Spleen (tissue), 11 donors: ENCODE measurements at regions not wholly inside any gene's neighbourhood (a gene's known extent, or its start where the extent isn't known, plus 50 kb on each side); places are given as distances from the start of the nearest gene placed in this dataset.

Source experiments
- DNase-seq: peaks from one replicate; pipeline ENCODE4 v3.0.0-alpha.2; 2020
- H3K27ac ChIP-seq, 8 donors: fragments of 200-600 bp; sonication (generic) in 7 of 8; 1 replicate in 4 of 8; 2 replicates in 4 of 8; pipeline versions ENCODE4 v1.5.0 to v1.8.0; 2016 to 2021; ENCODE audit warnings: inconsistent platforms in 4 of 8, mild to moderate bottlenecking in 4 of 8, moderate library complexity in 1 of 8
- H3K27me3 ChIP-seq, 7 donors: fragments of 200-600 bp; sonication (generic) in 6 of 7; replicated peaks in 1 of 7; 1 replicate in 4 of 7; 2 replicates in 3 of 7; pipeline versions ENCODE4 v1.5.0 to v1.8.0; 2016 to 2021; ENCODE audit warnings: inconsistent platforms in 3 of 7, mild to moderate bottlenecking in 1 of 7
- H3K36me3 ChIP-seq, 6 donors: fragments of 200-600 bp; sonication (generic) in 5 of 6; 1 replicate in 4 of 6; 2 replicates in 2 of 6; pipeline versions ENCODE4 v1.5.0 to v1.8.0; 2016 to 2021; ENCODE audit warnings: inconsistent platforms in 2 of 6
- H3K4me1 ChIP-seq, 6 donors: fragments of 200-600 bp; sonication (generic) in 5 of 6; 1 replicate in 3 of 6; 2 replicates in 3 of 6; pipeline versions ENCODE4 v1.5.0 to v1.8.0; 2016 to 2021; ENCODE audit warnings: inconsistent platforms in 3 of 6
- H3K4me3 ChIP-seq, 8 donors: fragments of 200-600 bp; sonication (generic) in 7 of 8; 1 replicate in 4 of 8; 2 replicates in 4 of 8; pipeline versions ENCODE4 v1.5.0 to v1.8.0; 2016 to 2021; ENCODE audit warnings: inconsistent platforms in 4 of 8, mild to moderate bottlenecking in 4 of 8, moderate library complexity in 2 of 8
- H3K9me3 ChIP-seq, 8 donors: fragments of 200-600 bp; sonication (generic) in 7 of 8; 1 replicate in 4 of 8; 2 replicates in 4 of 8; pipeline versions ENCODE4 v1.5.0 to v1.8.0; 2016 to 2021; ENCODE audit warnings: inconsistent platforms in 4 of 8
- POLR2A ChIP-seq, 3 donors: fragments of 450-650 bp; IDR thresholded peaks; one replicate each; pipeline ENCODE4 v1.5.1; 2017; ENCODE audit warnings: antibody characterized with exemption in 3 of 3, mild to moderate bottlenecking in 1 of 3
- POLR2AphosphoS5 ChIP-seq, 3 donors: sonication (generic); formaldehyde crosslinking; IDR thresholded peaks; one replicate each; pipeline ENCODE4 v1.5.1; 2017; ENCODE audit warnings: antibody characterized with exemption in 3 of 3
- WGBS, 5 donors: extraction: QIAGEN DNeasy Blood & Tissue Kit in 3 of 5; methylation state at CpG; one replicate each; pipeline versions ENCODE4 v1.1.5 to v1.1.7; 2013 to 2018; 5-methylcytosine and 5-hydroxymethylcytosine counted together
- intact Hi-C: fragments of 100-400 bp; cut with DNase I; formaldehyde crosslinking; loops from one replicate; pipeline ENCODE4 v1.15.0; 2023; ENCODE audit warnings: low total_unique reads
- TF ChIP-seq, protein P1 (sequence below), 11 experiments: fragments of 200-600 bp in 7 of 11; fragments of 450-650 bp in 4 of 11; sonication (generic) in 4 of 11; IDR thresholded peaks in 8 of 11; conservative IDR thresholded peaks in 3 of 11; 1 replicate in 7 of 11; 2 replicates in 4 of 11; pipeline versions ENCODE4 v1.4.0 to v1.8.0; 2016 to 2021; ENCODE audit warnings: antibody characterized with exemption in 11 of 11, inconsistent platforms in 4 of 11, mild to moderate bottlenecking in 1 of 11
- donor health status: healthy with polysubstance abuse.
- donor health status: DM: no; HTN: no; CAD: no; lungs with moderate emphysema.
- donor health status: DM: no; HTN: no; CAD: no.
- donor health status: Bipolar disorder and iron deficiency.
- donor health status: healthy.
- donor health status: DM: no; HTN: no; CAD: no.
- donor health status: DM: yes; HTN: yes; CAD: no.

DNA sequence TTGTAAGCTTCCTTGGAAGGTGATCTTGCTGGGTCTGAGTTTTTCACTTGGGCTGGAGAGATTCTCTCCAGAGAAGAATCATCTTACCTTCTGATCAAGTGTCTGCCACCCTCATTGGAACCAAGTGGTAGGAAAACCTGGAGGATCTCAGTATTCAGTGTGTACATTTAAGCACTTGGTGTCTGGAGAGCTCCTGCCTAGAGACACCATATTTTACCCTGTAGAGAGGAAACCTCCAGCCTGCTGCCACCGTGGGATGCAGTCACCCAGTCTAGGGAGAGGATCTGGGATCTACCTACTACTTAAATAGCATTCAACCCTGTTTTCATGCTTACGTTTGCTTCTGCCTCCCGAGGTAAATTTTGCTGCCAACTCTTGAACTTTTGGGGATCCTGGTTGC, 274.3 kb downstream of the SV2B start:
- 71 to 90% (median 86%) methylated on average over 3 of the region's 3 CpGs for WGBS, 5 donors
- peaks cover 0 to 11% (median 8%) of the 10 kb centered on the region in 6 donors for H3K4me1 ChIP-seq

DNA sequence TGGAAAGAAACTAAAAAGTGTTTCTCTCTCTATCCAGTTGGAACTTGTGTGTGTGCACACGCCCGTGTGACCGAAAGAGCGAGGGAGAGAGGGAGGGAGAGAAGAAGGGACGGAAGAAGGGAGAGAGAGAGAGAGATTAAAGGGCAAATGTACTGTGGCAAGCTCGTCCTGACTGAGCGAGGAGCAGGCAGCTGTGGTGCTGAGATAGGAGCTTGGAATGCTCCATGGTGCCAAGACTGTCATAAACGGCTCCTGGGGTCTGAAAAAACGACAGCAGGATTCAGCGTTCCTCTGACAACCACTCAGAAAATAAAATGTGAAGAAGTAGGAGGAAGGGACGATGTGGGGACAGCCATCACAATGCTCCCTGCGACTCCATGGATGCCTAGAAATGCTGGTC, 276.0 kb downstream of the SV2B start:
- Histone ChIP-seq H3K4me1 (no peaks in the 10 kb centered on the region), H3K27ac (no peak overlapping the region), H3K9me3 (peaks cover 0 to 26% (median 7%) of the 10 kb centered on the region in 8 donors), H3K36me3 (no peaks in the 10 kb centered on the region), H3K27me3 (peaks cover 0 to 12% (median 0%) of the 10 kb centered on the region in 7 donors), H3K4me3 (no peak overlapping the region)
- TF ChIP-seq POLR2A (IDR thresholded peaks at IDR 0.05): no peak
- no peak for TF ChIP-seq POLR2AphosphoS5 (IDR thresholded peaks at IDR 0.05)
- TF ChIP-seq, protein P1, sequence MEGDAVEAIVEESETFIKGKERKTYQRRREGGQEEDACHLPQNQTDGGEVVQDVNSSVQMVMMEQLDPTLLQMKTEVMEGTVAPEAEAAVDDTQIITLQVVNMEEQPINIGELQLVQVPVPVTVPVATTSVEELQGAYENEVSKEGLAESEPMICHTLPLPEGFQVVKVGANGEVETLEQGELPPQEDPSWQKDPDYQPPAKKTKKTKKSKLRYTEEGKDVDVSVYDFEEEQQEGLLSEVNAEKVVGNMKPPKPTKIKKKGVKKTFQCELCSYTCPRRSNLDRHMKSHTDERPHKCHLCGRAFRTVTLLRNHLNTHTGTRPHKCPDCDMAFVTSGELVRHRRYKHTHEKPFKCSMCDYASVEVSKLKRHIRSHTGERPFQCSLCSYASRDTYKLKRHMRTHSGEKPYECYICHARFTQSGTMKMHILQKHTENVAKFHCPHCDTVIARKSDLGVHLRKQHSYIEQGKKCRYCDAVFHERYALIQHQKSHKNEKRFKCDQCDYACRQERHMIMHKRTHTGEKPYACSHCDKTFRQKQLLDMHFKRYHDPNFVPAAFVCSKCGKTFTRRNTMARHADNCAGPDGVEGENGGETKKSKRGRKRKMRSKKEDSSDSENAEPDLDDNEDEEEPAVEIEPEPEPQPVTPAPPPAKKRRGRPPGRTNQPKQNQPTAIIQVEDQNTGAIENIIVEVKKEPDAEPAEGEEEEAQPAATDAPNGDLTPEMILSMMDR (IDR thresholded peaks at IDR 0.05 in 8 of 11, conservative IDR thresholded peaks at IDR 0.05 in 3 of 11): no peak
- WGBS, 5 donors: 77 to 92% (median 87%) methylated on average over 12 of the region's 12 CpGs
- no peak for DNase-seq
- intact Hi-C loops: no loop called here

More for the DNA sequence above, 274.3 kb downstream of the SV2B start:
- H3K36me3 ChIP-seq: no peaks in the 10 kb centered on the region
- no peak overlapping the region for H3K27ac ChIP-seq
- H3K27me3 ChIP-seq: peaks cover 0 to 12% (median 0%) of the 10 kb centered on the region in 7 donors
- TF ChIP-seq POLR2AphosphoS5 (IDR thresholded peaks at IDR 0.05): no peak
- TF ChIP-seq, protein P1 (IDR thresholded peaks at IDR 0.05 in 8 of 11, conservative IDR thresholded peaks at IDR 0.05 in 3 of 11): no peak
- TF ChIP-seq POLR2A (IDR thresholded peaks at IDR 0.05): no peak
- no peak for DNase-seq
- intact Hi-C loops: no loop called here
- peaks cover 0 to 14% (median 6%) of the 10 kb centered on the region in 8 donors for H3K9me3 ChIP-seq
- H3K4me3 ChIP-seq: no peak overlapping the region

DNA sequence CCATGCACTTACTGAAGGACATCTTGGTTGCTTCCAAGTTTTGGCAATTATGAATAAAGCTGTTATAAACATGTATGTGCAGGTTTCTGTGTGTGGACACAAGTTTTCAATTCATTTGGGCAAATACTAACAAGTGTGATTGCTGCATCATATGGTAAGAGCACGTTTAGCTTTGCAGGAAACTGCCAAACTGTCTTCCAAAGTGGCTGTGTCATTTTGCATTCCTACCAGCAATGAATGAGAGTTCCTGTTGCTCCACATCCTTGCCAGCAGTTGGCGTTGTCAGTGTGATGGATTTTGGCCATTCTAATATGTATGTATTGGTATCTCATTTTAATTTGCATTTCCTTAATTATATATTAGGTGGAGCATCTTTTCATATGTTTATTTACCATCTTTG, 280.1 kb downstream of the SV2B start:
- DNase-seq: no peak
- Histone ChIP-seq H3K27ac (no peak overlapping the region), H3K4me1 (peaks cover 0 to 6% (median 0%) of the 10 kb centered on the region in 6 donors), H3K27me3 (peaks cover 0 to 8% (median 0%) of the 10 kb centered on the region in 7 donors), H3K4me3 (no peak overlapping the region), H3K9me3 (peaks cover 0 to 12% (median 0%) of the 10 kb centered on the region in 8 donors), H3K36me3 (no peaks in the 10 kb centered on the region)
- 50 to 63% (median 58%) methylated on average over 2 of the region's 2 CpGs for WGBS, 5 donors
- intact Hi-C loops: no loop called here
- TF ChIP-seq POLR2AphosphoS5 (IDR thresholded peaks at IDR 0.05): no peak
- TF ChIP-seq, protein P1 (IDR thresholded peaks at IDR 0.05 in 8 of 11, conservative IDR thresholded peaks at IDR 0.05 in 3 of 11): no peak
- TF ChIP-seq POLR2A (IDR thresholded peaks at IDR 0.05): no peak

DNA sequence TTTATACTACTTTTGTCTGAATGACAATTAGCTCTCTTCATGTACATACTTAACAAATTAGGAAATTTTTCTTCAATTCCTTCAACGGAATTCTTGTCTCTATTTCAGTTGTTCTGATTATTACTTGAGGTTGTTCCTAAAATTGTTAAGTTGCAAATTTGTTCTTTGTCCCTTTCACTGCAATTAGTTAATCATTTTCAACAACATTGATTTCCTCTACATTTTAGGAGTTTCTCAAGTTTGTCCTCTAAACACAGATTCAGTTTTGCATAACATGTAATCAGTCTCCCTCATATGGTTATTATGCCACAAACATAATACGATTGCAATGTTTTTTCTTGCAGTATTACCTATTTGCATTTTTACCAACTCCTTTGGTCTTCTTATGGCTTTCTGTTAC, 283.5 kb downstream of the SV2B start:
- TF ChIP-seq POLR2AphosphoS5 (IDR thresholded peaks at IDR 0.05) (no peak), POLR2A (IDR thresholded peaks at IDR 0.05) (no peak)
- TF ChIP-seq, protein P1 (IDR thresholded peaks at IDR 0.05 in 8 of 11, conservative IDR thresholded peaks at IDR 0.05 in 3 of 11): no peak
- Histone ChIP-seq H3K27ac (no peak overlapping the region), H3K9me3 (peaks cover 0 to 12% (median 0%) of the 10 kb centered on the region in 8 donors), H3K4me1 (peaks cover 0 to 6% (median 0%) of the 10 kb centered on the region in 6 donors), H3K36me3 (no peaks in the 10 kb centered on the region), H3K27me3 (peaks cover 0 to 5% (median 0%) of the 10 kb centered on the region in 7 donors), H3K4me3 (no peak overlapping the region)
- no peak for DNase-seq
- intact Hi-C loops: no loop called here
- WGBS, 5 donors: 87 to 95% (median 89%) methylated on average over 2 of the region's 2 CpGs
